ENCODE measurements at regions not wholly inside any gene's neighbourhood (a gene's known extent, or its start where the extent isn't known, plus 50 kb on each side); places are given as distances from the start of the nearest gene placed in this dataset.

GRCh38 chr2:43081131-43081765 lies 145.2 kb downstream of the ZFP36L2 start:
- no peak for DNase-seq (ENCODE audit: insufficient read length, low spot score)
- TF ChIP-seq CTCF (IDR thresholded peaks at IDR 0.05; ENCODE audit: insufficient read depth, missing control alignments), result no peak
- FAIRE-seq, result no peak

GRCh38 chr2:43080571-43081021 lies 145.8 kb downstream of the ZFP36L2 start:
- DNase-seq (ENCODE audit: insufficient read length, low spot score) (no peak), FAIRE-seq (no peak)

GRCh38 chr2:43078781-43079755 lies 147.3 kb downstream of the ZFP36L2 start:
- DNase-seq (ENCODE audit: insufficient read length, low spot score), result no peak
- no peak for FAIRE-seq
- TF ChIP-seq CTCF (IDR thresholded peaks at IDR 0.05; ENCODE audit: insufficient read depth, missing control alignments), result no peak

More at GRCh38 chr2:43080571-43081021, 145.8 kb downstream of the ZFP36L2 start:
- TF ChIP-seq CTCF (IDR thresholded peaks at IDR 0.05; ENCODE audit: insufficient read depth, missing control alignments), result no peak

- TF ChIP-seq CTCF (IDR thresholded peaks at IDR 0.05; ENCODE audit: insufficient read depth, missing control alignments), result no peak
- DNase-seq (ENCODE audit: insufficient read length, low spot score) (no peak), FAIRE-seq (no peak)
These were observed 148.1 kb downstream of the ZFP36L2 start for GRCh38 chr2:43078301-43078700.

GRCh38 chr2:43077876-43078275 lies 148.5 kb downstream of the ZFP36L2 start:
- no peak for TF ChIP-seq CTCF (IDR thresholded peaks at IDR 0.05; ENCODE audit: insufficient read depth, missing control alignments)
- no peak for FAIRE-seq
- DNase-seq (ENCODE audit: insufficient read length, low spot score), result no peak

GRCh38 chr2:43076676-43077075 lies 149.7 kb downstream of the ZFP36L2 start:
- FAIRE-seq (no peak), DNase-seq (ENCODE audit: insufficient read length, low spot score) (no peak)
- TF ChIP-seq CTCF (IDR thresholded peaks at IDR 0.05; ENCODE audit: insufficient read depth, missing control alignments), result no peak
